SH-SY5Y (cell line): ENCODE measurements at regions not wholly inside any gene's neighbourhood (a gene's known extent, or its start where the extent isn't known, plus 50 kb on each side); places are given as distances from the start of the nearest gene placed in this dataset.

Experiments
- GATA2 ChIP-seq: IDR thresholded peaks from 2 replicates; pipeline ENCODE4 v1.6.1; 2011; ENCODE audit warnings: mild to moderate bottlenecking, low read depth, low read length
- GATA3 ChIP-seq: IDR thresholded peaks from 2 replicates; pipeline ENCODE4 v1.6.1; 2011; ENCODE audit warnings: low read depth, mild to moderate bottlenecking, low read length, moderate library complexity

DNA sequence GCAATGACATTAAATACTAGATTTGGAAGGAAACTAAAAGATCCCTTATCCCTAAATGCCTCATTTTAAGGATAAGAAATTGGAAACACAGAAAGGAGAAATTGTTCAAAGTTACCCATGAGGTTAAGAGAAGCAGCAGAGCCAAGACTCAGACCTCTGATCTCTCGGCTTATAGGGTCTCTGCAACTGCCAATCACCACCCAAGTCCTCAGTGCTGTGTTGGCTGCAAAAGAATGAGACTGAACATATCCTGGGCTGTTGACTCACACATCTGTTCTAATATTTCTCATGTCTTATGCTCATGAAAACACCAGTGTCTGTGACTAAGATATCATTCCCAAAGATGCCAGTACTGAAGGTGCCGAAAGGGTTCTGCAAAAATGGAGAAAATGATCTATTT lies 153.3 kb downstream of the XPNPEP1 start:
- no peak for TF ChIP-seq GATA2
- TF ChIP-seq GATA3 = no peak
